Neural crest cell (in vitro differentiated cells): ENCODE measurements at regions not wholly inside any gene's neighbourhood (a gene's known extent, or its start where the extent isn't known, plus 50 kb on each side); places are given as distances from the start of the nearest gene placed in this dataset.

Experiments used
- DNase-seq: peaks from one replicate; pipeline ENCODE4 v3.0.0; 2021; ENCODE audit warnings: low read depth, mixed read lengths, low spot score
- H3K27ac Mint-ChIP-seq: one replicate; pipeline ENCODE4 v1.8.0; 2021; ENCODE audit warnings: mild to moderate bottlenecking, mixed read lengths; ENCODE audit not compliant: unreplicated experiment
- H3K27me3 Mint-ChIP-seq: 2 replicates; pipeline ENCODE4 v1.8.0; 2021; ENCODE audit warnings: low read depth, mild to moderate bottlenecking, mixed read lengths
- H3K36me3 Mint-ChIP-seq: 2 replicates; pipeline ENCODE4 v1.8.0; 2021; ENCODE audit warnings: low read depth, mild to moderate bottlenecking, mixed read lengths
- H3K4me1 Mint-ChIP-seq: 2 replicates; pipeline ENCODE4 v1.8.0; 2021; ENCODE audit warnings: mixed read lengths
- H3K4me3 Mint-ChIP-seq: one replicate; pipeline ENCODE4 v1.8.0; 2021; ENCODE audit warnings: mild to moderate bottlenecking, mixed read lengths
- H3K9me3 Mint-ChIP-seq: 2 replicates; pipeline ENCODE4 v1.8.0; 2021; ENCODE audit warnings: mixed read lengths
- CTCF ChIP-seq: fragments of 200-600 bp; sonication (generic); conservative IDR thresholded peaks from 2 replicates; pipeline ENCODE4 v1.5.0; 2021; ENCODE audit warnings: antibody characterized with exemption, mild to moderate bottlenecking

GRCh38 chr2:48161628-48162027 lies 152.9 kb upstream of the FOXN2 start:
- Mint-ChIP-seq H3K4me1 (peaks cover 9% of the 10 kb centered on the region), H3K27ac (no peak overlapping the region), H3K27me3 (no peaks in the 10 kb centered on the region), H3K36me3 (peaks cover 11% of the 10 kb centered on the region), H3K9me3 (peaks cover 17% of the 10 kb centered on the region), H3K4me3 (no peak overlapping the region)
- no peak for DNase-seq
- no peak for TF ChIP-seq CTCF

GRCh38 chr2:48162742-48163141 lies 151.7 kb upstream of the FOXN2 start:
- Mint-ChIP-seq H3K27ac (no peak overlapping the region), H3K9me3 (peaks cover 17% of the 10 kb centered on the region), H3K4me3 (no peak overlapping the region), H3K36me3 (peaks cover 4% of the 10 kb centered on the region), H3K27me3 (no peaks in the 10 kb centered on the region), H3K4me1 (peaks cover 9% of the 10 kb centered on the region)
- no peak for TF ChIP-seq CTCF
- no peak for DNase-seq

- Mint-ChIP-seq H3K27me3 (no peaks in the 10 kb centered on the region), H3K9me3 (peaks cover under 1% of the 10 kb centered on the region), H3K27ac (no peak overlapping the region), H3K4me1 (peaks cover 9% of the 10 kb centered on the region), H3K4me3 (no peak overlapping the region), H3K36me3 (peaks cover 2% of the 10 kb centered on the region)
- no peak for DNase-seq
- TF ChIP-seq CTCF: no peak
Observed at GRCh38 chr2:48165070-48165753, 149.3 kb upstream of the FOXN2 start.

GRCh38 chr2:48169141-48169592 lies 145.3 kb upstream of the FOXN2 start:
- no peak for TF ChIP-seq CTCF

GRCh38 chr2:48170281-48170680 lies 144.2 kb upstream of the FOXN2 start:
- no peak overlapping the region for H3K27ac Mint-ChIP-seq
- no peaks in the 10 kb centered on the region for H3K9me3 Mint-ChIP-seq
- H3K4me1 Mint-ChIP-seq: peaks cover 10% of the 10 kb centered on the region
- no peaks in the 10 kb centered on the region for H3K27me3 Mint-ChIP-seq
- DNase-seq: no peak
- no peak overlapping the region for H3K4me3 Mint-ChIP-seq
- peaks cover 2% of the 10 kb centered on the region for H3K36me3 Mint-ChIP-seq
- TF ChIP-seq CTCF: no peak

More at GRCh38 chr2:48169141-48169592, 145.3 kb upstream of the FOXN2 start:
- Mint-ChIP-seq H3K27ac (no peak overlapping the region), H3K36me3 (peaks cover 2% of the 10 kb centered on the region), H3K27me3 (no peaks in the 10 kb centered on the region), H3K9me3 (no peaks in the 10 kb centered on the region), H3K4me3 (no peak overlapping the region), H3K4me1 (peaks cover 10% of the 10 kb centered on the region)
- DNase-seq: no peak
